SK-N-SH (cell line): ENCODE measurements at regions not wholly inside any gene's neighbourhood (a gene's known extent, or its start where the extent isn't known, plus 50 kb on each side); places are given as distances from the start of the nearest gene placed in this dataset.

ENCODE experiments used
- POLR2AphosphoS5 ChIP-seq: IDR thresholded peaks from 2 replicates; pipeline ENCODE4 v1.6.1; 2012; ENCODE audit warnings: low read depth, low read length
- RAD21 ChIP-seq: IDR thresholded peaks from 2 replicates; pipeline ENCODE4 v1.6.1; 2012; ENCODE audit warnings: mild to moderate bottlenecking, low read length
- SIN3A ChIP-seq: IDR thresholded peaks from 2 replicates; pipeline ENCODE4 v1.6.1; 2012; ENCODE audit warnings: low read depth, mild to moderate bottlenecking, low read length, moderate library complexity, borderline replicate concordance
- TF ChIP-seq, protein P1 (sequence below): fragments of 200-600 bp; sonication (generic); IDR thresholded peaks from 2 replicates; pipeline ENCODE4 v1.6.1; 2017; ENCODE audit warnings: antibody characterized with exemption, mild to moderate bottlenecking, moderate library complexity
- TF ChIP-seq, protein P2 (sequence below): IDR thresholded peaks from 2 replicates; pipeline ENCODE4 v1.6.1; 2012; ENCODE audit warnings: mild to moderate bottlenecking, low read depth, low read length, moderate library complexity

DNA sequence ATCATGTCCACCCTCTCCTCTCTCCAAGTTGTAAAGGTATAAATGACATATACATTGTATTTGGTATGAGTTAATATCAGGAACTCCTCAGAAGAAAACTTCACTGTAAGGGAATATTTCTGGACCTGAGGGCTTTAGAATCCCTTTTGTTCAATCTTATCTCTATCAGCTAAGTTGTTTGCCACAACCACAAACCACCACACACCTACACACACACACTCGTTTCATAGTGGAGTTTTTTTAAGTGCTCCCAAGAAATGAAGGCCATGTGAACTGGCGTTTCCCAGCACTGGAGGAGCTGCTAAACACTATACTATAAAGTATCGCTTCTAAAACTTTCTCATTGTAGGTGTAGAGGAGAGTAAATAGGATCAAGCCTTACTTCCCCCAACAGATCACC, 64.8 kb upstream of the GHITM start:
- TF ChIP-seq, protein P1, sequence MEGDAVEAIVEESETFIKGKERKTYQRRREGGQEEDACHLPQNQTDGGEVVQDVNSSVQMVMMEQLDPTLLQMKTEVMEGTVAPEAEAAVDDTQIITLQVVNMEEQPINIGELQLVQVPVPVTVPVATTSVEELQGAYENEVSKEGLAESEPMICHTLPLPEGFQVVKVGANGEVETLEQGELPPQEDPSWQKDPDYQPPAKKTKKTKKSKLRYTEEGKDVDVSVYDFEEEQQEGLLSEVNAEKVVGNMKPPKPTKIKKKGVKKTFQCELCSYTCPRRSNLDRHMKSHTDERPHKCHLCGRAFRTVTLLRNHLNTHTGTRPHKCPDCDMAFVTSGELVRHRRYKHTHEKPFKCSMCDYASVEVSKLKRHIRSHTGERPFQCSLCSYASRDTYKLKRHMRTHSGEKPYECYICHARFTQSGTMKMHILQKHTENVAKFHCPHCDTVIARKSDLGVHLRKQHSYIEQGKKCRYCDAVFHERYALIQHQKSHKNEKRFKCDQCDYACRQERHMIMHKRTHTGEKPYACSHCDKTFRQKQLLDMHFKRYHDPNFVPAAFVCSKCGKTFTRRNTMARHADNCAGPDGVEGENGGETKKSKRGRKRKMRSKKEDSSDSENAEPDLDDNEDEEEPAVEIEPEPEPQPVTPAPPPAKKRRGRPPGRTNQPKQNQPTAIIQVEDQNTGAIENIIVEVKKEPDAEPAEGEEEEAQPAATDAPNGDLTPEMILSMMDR, result no peak
- TF ChIP-seq RAD21 (no peak), POLR2AphosphoS5 (no peak), SIN3A (no peak)
- TF ChIP-seq, protein P2, sequence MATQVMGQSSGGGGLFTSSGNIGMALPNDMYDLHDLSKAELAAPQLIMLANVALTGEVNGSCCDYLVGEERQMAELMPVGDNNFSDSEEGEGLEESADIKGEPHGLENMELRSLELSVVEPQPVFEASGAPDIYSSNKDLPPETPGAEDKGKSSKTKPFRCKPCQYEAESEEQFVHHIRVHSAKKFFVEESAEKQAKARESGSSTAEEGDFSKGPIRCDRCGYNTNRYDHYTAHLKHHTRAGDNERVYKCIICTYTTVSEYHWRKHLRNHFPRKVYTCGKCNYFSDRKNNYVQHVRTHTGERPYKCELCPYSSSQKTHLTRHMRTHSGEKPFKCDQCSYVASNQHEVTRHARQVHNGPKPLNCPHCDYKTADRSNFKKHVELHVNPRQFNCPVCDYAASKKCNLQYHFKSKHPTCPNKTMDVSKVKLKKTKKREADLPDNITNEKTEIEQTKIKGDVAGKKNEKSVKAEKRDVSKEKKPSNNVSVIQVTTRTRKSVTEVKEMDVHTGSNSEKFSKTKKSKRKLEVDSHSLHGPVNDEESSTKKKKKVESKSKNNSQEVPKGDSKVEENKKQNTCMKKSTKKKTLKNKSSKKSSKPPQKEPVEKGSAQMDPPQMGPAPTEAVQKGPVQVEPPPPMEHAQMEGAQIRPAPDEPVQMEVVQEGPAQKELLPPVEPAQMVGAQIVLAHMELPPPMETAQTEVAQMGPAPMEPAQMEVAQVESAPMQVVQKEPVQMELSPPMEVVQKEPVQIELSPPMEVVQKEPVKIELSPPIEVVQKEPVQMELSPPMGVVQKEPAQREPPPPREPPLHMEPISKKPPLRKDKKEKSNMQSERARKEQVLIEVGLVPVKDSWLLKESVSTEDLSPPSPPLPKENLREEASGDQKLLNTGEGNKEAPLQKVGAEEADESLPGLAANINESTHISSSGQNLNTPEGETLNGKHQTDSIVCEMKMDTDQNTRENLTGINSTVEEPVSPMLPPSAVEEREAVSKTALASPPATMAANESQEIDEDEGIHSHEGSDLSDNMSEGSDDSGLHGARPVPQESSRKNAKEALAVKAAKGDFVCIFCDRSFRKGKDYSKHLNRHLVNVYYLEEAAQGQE, result no peak
